Parathyroid adenoma (tissue), 2 donors: ENCODE measurements at regions not wholly inside any gene's neighbourhood (a gene's known extent, or its start where the extent isn't known, plus 50 kb on each side); places are given as distances from the start of the nearest gene placed in this dataset.

ENCODE experiments used
- H2AFZ ChIP-seq: fragments of 300-600 bp; sonication (generic); one replicate; pipeline ENCODE4 v1.7.0; 2017; ENCODE audit warnings: antibody characterized with exemption, mild to moderate bottlenecking
- H3K27ac ChIP-seq: fragments of 300-600 bp; sonication (generic); one replicate; pipeline ENCODE4 v1.7.0; 2017
- H3K27me3 ChIP-seq: fragments of 300-600 bp; sonication (generic); one replicate; pipeline ENCODE4 v1.7.0; 2017; ENCODE audit warnings: low read length; ENCODE audit not compliant: control insufficient read depth, insufficient read depth
- H3K36me3 ChIP-seq: fragments of 300-600 bp; sonication (generic); one replicate; pipeline ENCODE4 v1.7.0; 2017; ENCODE audit warnings: low read length; ENCODE audit not compliant: control insufficient read depth, insufficient read depth
- H3K4me1 ChIP-seq: fragments of 300-600 bp; sonication (generic); one replicate; pipeline ENCODE4 v1.7.0; 2017; ENCODE audit warnings: control low read depth
- H3K4me2 ChIP-seq: fragments of 300-600 bp; sonication (generic); one replicate; pipeline ENCODE4 v1.7.0; 2017; ENCODE audit warnings: low read length
- H3K4me3 ChIP-seq: fragments of 300-600 bp; sonication (generic); one replicate; pipeline ENCODE4 v1.7.0; 2017; ENCODE audit warnings: low read depth, low read length
- H3K79me2 ChIP-seq: fragments of 300-600 bp; sonication (generic); one replicate; pipeline ENCODE4 v1.7.0; 2017; ENCODE audit warnings: control low read depth
- H3K9ac ChIP-seq: fragments of 300-600 bp; sonication (generic); one replicate; pipeline ENCODE4 v1.7.0; 2017; ENCODE audit warnings: mild to moderate bottlenecking
- H3K9me3 ChIP-seq: fragments of 300-600 bp; sonication (generic); one replicate; pipeline ENCODE4 v1.7.0; 2017; ENCODE audit warnings: low read length; ENCODE audit not compliant: control insufficient read depth
- TF ChIP-seq, protein P1 (sequence below): fragments of 300-600 bp; sonication (generic); IDR thresholded peaks from one replicate; pipeline ENCODE4 v1.7.0; 2017; ENCODE audit warnings: antibody characterized with exemption, mild to moderate bottlenecking
- donor health status: primary hyperparathyroidism.

GRCh38 chr3:33993631-33994030, 195.2 kb downstream of the PDCD6IP start:
- H3K27ac ChIP-seq, result no peak overlapping the region
- H3K4me2 ChIP-seq, result no peak overlapping the region
- H3K27me3 ChIP-seq, result no peaks in the 10 kb centered on the region
- no peaks in the 10 kb centered on the region for H3K79me2 ChIP-seq
- H3K9ac ChIP-seq, result no peak overlapping the region
- no peaks in the 10 kb centered on the region for H3K4me1 ChIP-seq
- no peak overlapping the region for H2AFZ ChIP-seq
- TF ChIP-seq, protein P1, sequence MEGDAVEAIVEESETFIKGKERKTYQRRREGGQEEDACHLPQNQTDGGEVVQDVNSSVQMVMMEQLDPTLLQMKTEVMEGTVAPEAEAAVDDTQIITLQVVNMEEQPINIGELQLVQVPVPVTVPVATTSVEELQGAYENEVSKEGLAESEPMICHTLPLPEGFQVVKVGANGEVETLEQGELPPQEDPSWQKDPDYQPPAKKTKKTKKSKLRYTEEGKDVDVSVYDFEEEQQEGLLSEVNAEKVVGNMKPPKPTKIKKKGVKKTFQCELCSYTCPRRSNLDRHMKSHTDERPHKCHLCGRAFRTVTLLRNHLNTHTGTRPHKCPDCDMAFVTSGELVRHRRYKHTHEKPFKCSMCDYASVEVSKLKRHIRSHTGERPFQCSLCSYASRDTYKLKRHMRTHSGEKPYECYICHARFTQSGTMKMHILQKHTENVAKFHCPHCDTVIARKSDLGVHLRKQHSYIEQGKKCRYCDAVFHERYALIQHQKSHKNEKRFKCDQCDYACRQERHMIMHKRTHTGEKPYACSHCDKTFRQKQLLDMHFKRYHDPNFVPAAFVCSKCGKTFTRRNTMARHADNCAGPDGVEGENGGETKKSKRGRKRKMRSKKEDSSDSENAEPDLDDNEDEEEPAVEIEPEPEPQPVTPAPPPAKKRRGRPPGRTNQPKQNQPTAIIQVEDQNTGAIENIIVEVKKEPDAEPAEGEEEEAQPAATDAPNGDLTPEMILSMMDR, result no peak
- no peaks in the 10 kb centered on the region for H3K36me3 ChIP-seq
- H3K4me3 ChIP-seq, result no peak overlapping the region
- no peaks in the 10 kb centered on the region for H3K9me3 ChIP-seq

GRCh38 chr3:33994568-33994967, 196.1 kb downstream of the PDCD6IP start:
- H3K4me2 ChIP-seq, result no peak overlapping the region
- no peaks in the 10 kb centered on the region for H3K9me3 ChIP-seq
- no peak overlapping the region for H3K27ac ChIP-seq
- H3K9ac ChIP-seq, result no peak overlapping the region
- H3K79me2 ChIP-seq, result no peaks in the 10 kb centered on the region
- no peak overlapping the region for H3K4me3 ChIP-seq
- no peaks in the 10 kb centered on the region for H3K4me1 ChIP-seq
- no peak overlapping the region for H2AFZ ChIP-seq
- TF ChIP-seq, protein P1, result no peak
- no peaks in the 10 kb centered on the region for H3K36me3 ChIP-seq
- no peaks in the 10 kb centered on the region for H3K27me3 ChIP-seq

GRCh38 chr3:34000301-34000700, 201.9 kb downstream of the PDCD6IP start:
- Histone ChIP-seq H3K27me3 (no peaks in the 10 kb centered on the region), H3K4me2 (no peak overlapping the region), H3K79me2 (no peaks in the 10 kb centered on the region), H3K36me3 (no peaks in the 10 kb centered on the region), H3K9me3 (no peaks in the 10 kb centered on the region), H3K27ac (no peak overlapping the region), H3K4me1 (no peaks in the 10 kb centered on the region), H3K4me3 (no peak overlapping the region), H2AFZ (no peak overlapping the region), H3K9ac (no peak overlapping the region)
- TF ChIP-seq, protein P1, result no peak

GRCh38 chr3:34001022-34001421, 202.6 kb downstream of the PDCD6IP start:
- Histone ChIP-seq H3K27ac (no peak overlapping the region), H3K79me2 (no peaks in the 10 kb centered on the region), H3K4me3 (no peak overlapping the region), H2AFZ (no peak overlapping the region), H3K27me3 (no peaks in the 10 kb centered on the region), H3K36me3 (no peaks in the 10 kb centered on the region), H3K9ac (no peak overlapping the region), H3K4me1 (no peaks in the 10 kb centered on the region), H3K9me3 (no peaks in the 10 kb centered on the region), H3K4me2 (no peak overlapping the region)
- TF ChIP-seq, protein P1, result no peak

GRCh38 chr3:34001990-34002389, 203.6 kb downstream of the PDCD6IP start:
- H3K4me2 ChIP-seq, result no peak overlapping the region
- H3K4me1 ChIP-seq, result no peaks in the 10 kb centered on the region
- H3K9ac ChIP-seq, result no peak overlapping the region
- TF ChIP-seq, protein P1, result no peak
- H3K9me3 ChIP-seq, result no peaks in the 10 kb centered on the region
- no peaks in the 10 kb centered on the region for H3K27me3 ChIP-seq
- H3K27ac ChIP-seq, result no peak overlapping the region
- no peaks in the 10 kb centered on the region for H3K79me2 ChIP-seq
- H3K36me3 ChIP-seq, result no peaks in the 10 kb centered on the region
- no peak overlapping the region for H3K4me3 ChIP-seq
- no peak overlapping the region for H2AFZ ChIP-seq
